HK-2 (cell line): ENCODE measurements at regions not wholly inside any gene's neighbourhood (a gene's known extent, or its start where the extent isn't known, plus 50 kb on each side); places are given as distances from the start of the nearest gene placed in this dataset.

ENCODE experiments used
- DNase-seq: peaks from one replicate; pipeline ENCODE4 v3.0.0-alpha.2; 2018; ENCODE audit not compliant: unreplicated experiment

DNA sequence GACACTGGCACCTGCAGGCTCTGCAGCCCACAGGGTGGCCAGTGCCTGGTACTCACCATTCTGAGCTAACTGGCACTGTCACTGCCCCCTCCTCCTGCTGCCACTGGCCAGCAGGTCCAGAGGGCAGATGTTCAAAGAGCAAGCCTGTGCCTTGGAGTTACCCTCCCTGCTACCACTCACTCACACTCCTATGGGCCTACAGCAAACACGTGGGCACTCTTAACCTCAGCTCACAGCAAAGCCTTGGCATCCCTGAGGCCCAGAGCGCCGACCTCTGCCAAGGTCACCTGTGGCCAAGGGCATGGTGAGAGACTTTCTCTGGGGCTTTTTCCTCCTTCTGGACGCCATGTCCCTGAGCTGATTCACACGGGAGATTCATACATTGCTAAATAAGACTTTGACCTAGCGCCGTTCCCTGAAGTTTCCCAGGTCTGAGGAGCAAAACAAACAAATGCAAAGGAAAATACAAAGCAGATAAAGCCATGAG lies 270.0 kb upstream of the PPP2R2D start:
- DNase-seq, result no peak

DNA sequence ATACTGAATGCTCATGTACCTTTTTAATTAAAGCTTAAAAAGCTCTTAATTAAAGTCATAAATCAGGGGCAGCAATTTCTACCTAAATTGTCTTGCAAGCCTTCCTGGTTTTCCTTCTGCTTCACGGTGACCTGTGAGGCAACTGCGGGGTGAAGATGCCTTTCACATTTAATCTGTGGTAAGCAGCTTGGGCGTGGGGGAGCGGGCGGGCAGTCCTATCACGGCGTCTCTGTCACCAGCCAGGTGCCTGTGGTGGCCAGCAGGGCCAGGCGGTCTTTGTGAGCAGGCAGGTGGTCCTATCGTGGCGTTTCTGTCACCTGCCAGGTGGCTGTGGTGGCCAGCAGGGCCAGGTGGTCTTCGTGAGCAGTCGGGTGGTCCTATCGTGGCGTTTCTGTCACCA lies 269.2 kb upstream of the PPP2R2D start:
- no peak for DNase-seq

GRCh38 chr10:131635564-131636015 lies 265.2 kb upstream of the PPP2R2D start:
- DNase-seq, result peak; percentile 62

- no peak for DNase-seq
Measured at GRCh38 chr10:131636116-131636515, 264.7 kb upstream of the PPP2R2D start.

DNA sequence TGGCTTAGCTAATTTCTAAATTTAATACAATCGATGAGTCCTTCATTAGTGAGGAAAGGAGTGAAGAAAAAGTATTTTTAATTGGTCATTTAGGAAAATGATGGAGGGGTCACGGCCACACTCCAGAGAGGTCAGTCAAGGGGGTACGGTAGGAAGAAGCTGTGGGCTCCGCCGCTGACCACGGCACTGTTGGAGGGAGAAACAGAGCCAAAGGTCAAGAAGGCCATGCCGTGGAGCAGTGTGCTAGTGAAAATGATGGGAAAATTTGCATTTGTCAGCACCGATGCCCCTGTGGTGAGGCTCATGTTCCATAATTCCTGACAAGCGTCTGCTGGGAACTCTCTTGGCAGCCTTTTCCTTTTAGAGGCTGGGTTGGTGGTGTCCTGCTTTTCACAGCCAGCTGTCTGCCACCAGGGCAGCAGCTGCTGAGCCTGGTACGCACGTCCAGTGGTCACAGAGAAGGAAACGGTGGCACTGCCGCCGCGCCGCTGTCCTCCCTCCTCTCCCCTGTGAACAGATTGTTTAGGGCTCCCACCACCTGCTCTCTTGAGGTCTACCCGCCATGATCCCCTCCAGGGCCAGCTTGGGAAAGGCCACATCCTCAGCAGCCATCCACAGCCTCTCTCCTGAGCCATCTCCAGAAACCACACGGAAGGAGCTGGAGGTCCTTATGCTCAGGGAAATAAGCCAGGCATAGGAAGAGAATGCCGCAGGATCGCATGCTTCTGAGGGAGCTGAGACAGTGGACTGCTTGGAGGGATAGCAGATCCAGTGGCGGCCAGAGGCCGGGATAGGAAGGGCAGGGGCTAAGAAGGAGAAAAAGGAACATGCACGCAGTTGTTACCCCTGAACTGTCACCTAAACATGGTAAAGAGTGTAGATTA lies 263.7 kb upstream of the PPP2R2D start:
- no peak for DNase-seq

DNA sequence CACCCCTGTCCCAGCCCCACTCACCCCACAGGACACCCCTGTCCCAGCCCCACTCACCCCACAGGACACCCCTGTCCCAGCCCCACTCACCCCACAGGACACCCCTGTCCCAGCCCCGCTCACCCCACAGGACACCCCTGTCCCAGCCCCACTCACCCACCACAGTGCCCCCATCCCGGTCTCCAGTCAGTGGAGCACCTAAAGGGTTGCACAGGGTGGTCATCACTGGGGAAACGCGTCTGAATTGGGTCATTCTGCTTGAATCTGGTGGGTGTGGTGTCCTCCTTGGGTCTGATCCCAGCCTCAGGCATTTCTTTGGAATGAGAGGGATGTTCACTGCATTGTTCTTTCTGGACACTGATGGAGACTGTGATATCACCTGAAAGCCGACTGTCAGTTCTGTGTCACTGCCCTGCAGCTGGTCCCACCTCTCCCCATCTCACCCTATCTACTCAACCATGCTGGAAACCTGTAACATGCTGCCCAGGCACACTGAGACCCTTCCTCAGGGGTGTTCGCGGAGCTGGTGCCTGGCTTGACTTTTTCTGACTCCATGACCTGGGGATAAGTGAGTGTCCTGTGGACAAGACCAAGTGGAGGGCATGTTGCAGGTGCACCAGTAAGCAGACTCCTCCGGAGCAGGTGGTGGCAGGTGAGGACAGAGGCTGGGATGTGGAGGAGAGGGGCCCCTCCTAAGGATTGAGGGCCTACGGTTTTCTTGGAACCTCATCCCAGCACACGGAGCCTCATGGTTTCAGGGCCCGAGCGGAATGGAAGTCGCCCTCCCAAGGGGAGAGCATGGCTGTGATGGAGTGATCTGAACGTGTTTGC lies 262.5 kb upstream of the PPP2R2D start:
- DNase-seq, result no peak

GRCh38 chr10:131638880-131639278 lies 261.9 kb upstream of the PPP2R2D start:
- DNase-seq, result no peak

GRCh38 chr10:131640045-131640644 lies 260.7 kb upstream of the PPP2R2D start:
- no peak for DNase-seq

DNA sequence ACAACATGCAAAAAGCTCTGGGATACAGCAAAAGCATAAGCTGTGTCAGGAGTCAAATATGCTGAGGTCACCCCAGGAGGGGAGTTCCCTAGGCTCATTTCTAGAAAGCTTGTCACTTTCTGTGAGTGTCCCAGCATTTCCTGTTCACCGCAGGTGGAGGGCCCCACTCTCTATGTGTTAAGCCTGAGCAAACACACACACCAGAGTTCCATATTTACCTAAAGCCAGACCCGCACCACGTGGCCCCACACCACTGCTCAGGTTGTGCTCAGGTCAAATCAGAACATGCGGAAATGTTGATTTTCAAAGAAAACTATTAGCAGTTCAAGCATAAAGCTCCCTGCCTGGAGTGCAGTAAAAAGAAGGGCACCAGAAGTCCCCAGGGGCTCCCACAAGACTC lies 259.6 kb upstream of the PPP2R2D start:
- DNase-seq, result peak; percentile 39

GRCh38 chr10:131641898-131642297 lies 258.9 kb upstream of the PPP2R2D start:
- DNase-seq, result no peak

DNA sequence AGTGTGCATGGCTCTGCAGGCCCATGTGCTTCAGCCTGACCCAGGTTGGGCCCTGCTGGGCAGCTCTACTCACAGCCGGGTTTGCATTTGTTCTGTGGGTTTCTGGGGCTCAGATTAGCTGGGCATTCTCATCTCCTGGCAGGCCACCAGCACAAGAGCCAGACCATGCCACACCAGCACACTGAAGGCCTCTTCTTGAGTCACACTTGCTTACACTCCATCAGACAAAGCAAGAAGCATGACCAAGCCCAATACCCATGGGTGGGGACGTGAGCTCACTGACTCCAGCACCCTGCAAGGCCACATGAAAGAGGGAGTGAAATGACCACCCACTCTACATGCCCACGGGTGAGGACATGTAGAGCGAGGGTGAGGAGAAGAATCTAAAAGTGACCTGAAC lies 257.8 kb upstream of the PPP2R2D start:
- DNase-seq, result no peak

- no peak for DNase-seq
Measured at GRCh38 chr10:131644289-131644688, 256.5 kb upstream of the PPP2R2D start.

- no peak for DNase-seq
Measured at GRCh38 chr10:131644864-131645658, 255.7 kb upstream of the PPP2R2D start.

DNA sequence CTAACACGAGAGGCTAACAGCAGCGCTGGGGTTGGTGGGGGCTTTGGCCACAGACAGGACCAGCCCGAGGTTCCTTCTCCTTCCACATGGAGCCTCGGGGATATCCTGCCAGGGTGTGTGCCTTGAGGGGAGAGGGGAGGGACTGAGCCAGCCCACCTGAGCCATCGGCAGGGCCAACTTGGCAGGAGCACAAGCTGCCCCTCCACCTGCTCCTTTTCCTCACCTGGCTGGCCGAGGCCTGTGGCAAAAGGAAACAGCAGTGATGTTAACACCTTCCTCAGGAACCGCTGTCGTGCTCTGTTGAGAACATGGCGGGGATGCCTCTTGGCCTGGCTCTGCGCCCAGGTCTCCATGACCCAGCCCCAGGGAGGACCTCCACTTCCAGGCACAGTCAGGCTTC lies 255.1 kb upstream of the PPP2R2D start:
- no peak for DNase-seq

DNA sequence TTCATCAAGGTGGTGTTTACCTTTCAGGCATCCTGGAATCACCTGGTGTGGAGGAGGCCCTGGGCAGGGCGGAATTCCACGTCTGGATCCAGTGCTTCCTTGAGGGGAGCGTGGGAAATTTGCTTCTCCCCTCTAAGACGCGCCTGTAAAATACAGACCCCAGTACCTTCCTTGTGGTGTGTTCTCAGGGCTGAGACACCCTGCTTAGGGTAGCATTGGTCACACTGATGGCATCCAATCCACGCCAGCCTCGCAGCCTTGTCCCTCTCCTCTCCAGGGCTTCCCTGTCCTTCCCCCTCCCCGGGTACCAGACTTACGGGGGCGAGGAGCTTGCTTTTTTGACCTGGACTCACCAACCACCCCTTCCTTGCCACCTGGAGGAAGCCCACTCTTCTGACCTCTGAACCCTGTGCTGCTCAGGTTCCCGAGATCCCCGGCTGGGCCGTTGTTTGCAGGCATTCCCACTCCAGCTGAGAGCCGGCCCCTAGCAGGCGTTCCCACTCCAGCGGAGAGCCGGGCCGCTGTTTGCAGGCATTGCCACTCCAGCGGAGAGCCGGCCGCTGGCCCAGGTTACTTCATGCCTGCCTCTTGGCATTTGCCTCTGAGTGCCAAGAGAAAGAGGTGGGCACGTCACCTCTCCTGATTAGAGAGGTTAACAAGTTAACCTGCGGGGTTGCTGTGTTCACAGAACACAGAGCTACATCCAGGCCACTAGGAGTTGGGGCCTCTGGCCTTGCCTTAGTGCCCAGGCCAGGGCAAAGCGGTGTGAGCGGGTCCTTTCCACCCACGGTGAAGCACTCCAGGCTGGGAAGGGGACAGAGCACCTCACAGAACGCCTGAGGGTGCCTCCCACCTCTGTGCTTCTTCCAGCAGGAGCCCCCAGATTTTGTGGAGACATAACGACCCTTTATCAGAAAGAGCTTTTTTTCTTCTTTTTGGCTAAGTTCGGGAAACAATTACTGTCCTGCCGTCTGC lies 254.0 kb upstream of the PPP2R2D start:
- DNase-seq, result no peak

- no peak for DNase-seq
Measured at GRCh38 chr10:131647789-131648188, 253.0 kb upstream of the PPP2R2D start.

DNA sequence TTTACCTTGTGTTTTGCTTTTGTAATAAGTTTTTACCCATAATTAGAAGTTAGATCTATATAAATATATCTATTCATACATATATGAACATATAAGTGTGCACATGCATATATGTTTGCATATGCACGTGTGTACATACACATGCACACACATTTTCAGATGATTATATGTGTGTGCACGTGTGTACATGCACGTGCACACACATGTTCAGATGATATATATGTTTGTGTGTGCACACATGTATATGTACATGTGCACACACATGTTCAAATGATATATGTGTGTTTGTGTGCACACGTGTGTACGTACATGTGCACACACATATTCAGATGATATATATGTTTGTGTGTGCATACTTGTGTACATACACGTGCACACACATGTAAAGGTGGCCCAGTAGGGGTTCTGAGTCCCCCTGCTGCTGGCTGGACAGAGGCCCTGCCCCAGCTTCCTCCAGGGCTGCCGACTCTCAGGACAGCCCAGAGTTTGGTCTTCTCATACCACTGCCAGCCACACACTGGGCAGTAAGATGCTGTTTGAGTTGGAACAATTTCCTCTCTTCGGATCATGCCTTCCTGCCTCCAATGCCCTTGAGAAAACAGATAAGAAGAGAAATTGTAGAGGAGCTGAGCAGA lies 252.3 kb upstream of the PPP2R2D start:
- no peak for DNase-seq

DNA sequence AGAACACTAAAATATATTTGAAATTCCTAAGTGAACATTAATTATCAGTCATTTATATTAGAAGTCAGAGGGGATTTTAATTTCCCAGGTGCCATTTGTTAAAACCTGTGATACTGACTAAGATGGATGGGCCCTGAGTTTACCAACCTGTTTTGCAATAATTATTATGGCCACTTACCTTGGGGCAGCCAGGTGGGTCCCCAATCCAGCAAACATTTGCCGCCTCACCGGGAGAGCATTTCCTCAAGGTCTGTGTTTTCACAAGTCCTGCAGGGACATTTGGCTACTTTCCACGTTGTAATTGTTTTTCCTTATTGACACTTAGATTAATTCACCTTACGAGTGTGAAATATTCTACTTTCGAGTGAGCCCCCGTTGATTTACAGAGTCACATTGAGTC lies 251.2 kb upstream of the PPP2R2D start:
- no peak for DNase-seq

- no peak for DNase-seq
Measured at GRCh38 chr10:131650169-131650705, 250.6 kb upstream of the PPP2R2D start.
